Heart left ventricle (tissue), 16 donors: ENCODE measurements at regions not wholly inside any gene's neighbourhood (a gene's known extent, or its start where the extent isn't known, plus 50 kb on each side); places are given as distances from the start of the nearest gene placed in this dataset.

Experiments
- ATAC-seq, 4 donors: fragments of 200-7000 bp; cut with Tn5 transposase; one replicate each; pipeline ENCODE4 v1.9.1; 2020 to 2022; ENCODE audit warnings: moderate library complexity in 4 of 4, mild to moderate bottlenecking in 3 of 4, moderate number of reproducible peaks in 1 of 4
- DNase-seq, 5 donors: peaks; one replicate each; pipeline ENCODE4 v3.0.0-alpha.2; 2020
- H3K27ac ChIP-seq, 12 donors: fragments of 200-600 bp; sonication (generic) in 4 of 12; one replicate each; pipeline versions ENCODE4 v1.5.0 to v1.8.0; 2016 to 2022; ENCODE audit warnings: mild to moderate bottlenecking in 2 of 12
- H3K27me3 ChIP-seq, 9 donors: fragments of 200-600 bp; sonication (generic) in 2 of 9; one replicate each; pipeline versions ENCODE4 v1.5.1 to v1.8.0; 2016 to 2022; ENCODE audit warnings: mild to moderate bottlenecking in 3 of 9
- H3K36me3 ChIP-seq, 9 donors: fragments of 200-600 bp; sonication (generic) in 2 of 9; one replicate each; pipeline versions ENCODE4 v1.5.0 to v1.8.0; 2018 to 2022; ENCODE audit warnings: mild to moderate bottlenecking in 2 of 9
- H3K4me1 ChIP-seq, 12 donors: fragments of 200-600 bp; sonication (generic) in 4 of 12; one replicate each; pipeline versions ENCODE4 v1.5.0 to v1.8.0; 2016 to 2022; ENCODE audit warnings: mild to moderate bottlenecking in 3 of 12
- H3K4me3 ChIP-seq, 12 donors: fragments of 200-600 bp; sonication (generic) in 4 of 12; one replicate each; pipeline versions ENCODE4 v1.5.0 to v1.8.0; 2017 to 2022; ENCODE audit warnings: mild to moderate bottlenecking in 9 of 12, moderate library complexity in 4 of 12
- H3K9me3 ChIP-seq, 12 donors: fragments of 200-600 bp; sonication (generic) in 4 of 12; one replicate each; pipeline versions ENCODE4 v1.5.0 to v1.8.0; 2016 to 2022; ENCODE audit warnings: mild to moderate bottlenecking in 1 of 12
- POLR2A ChIP-seq, 2 donors: fragments of 450-650 bp; IDR thresholded peaks; one replicate each; pipeline ENCODE4 v1.6.1; 2017; ENCODE audit warnings: antibody characterized with exemption in 2 of 2, mild to moderate bottlenecking in 2 of 2, moderate library complexity in 2 of 2
- WGBS, 4 donors: extraction: QIAGEN DNeasy Blood & Tissue Kit in 2 of 4; methylation state at CpG; one replicate each; pipeline versions ENCODE4 v1.1.5 to v1.1.7; 2013 to 2018; 5-methylcytosine and 5-hydroxymethylcytosine counted together
- intact Hi-C, 10 donors: fragments of 100-400 bp; cut with DNase I; formaldehyde crosslinking; loops; one replicate each; pipeline versions ENCODE4 v1.11.1 to v1.14.2; 2022
- TF ChIP-seq, protein P1 (sequence below), 12 donors: fragments of 200-600 bp; sonication (generic) in 4 of 12; IDR thresholded peaks; one replicate each; pipeline versions ENCODE4 v1.5.0 to v1.8.0; 2018 to 2022; ENCODE audit warnings: antibody characterized with exemption in 12 of 12, mild to moderate bottlenecking in 5 of 12
- donor health status: ischemic (EF 13 %, LVEDD 7.1; RV severe dilation, severe dysfunction).
- donor health status: healthy with polysubstance abuse.
- donor health status: DM: no; HTN: yes; CAD: no.
- donor health status: DM: no; HTN: no; CAD: no.
- donor health status: ischemic (EF 25% LVEDD 6.9; RV normal size, moderate dysfunction).
- donor health status: ischemic (EF 25% LVEDD 5.7; RV mildly dilated, moderate dysfunction).
- donor health status: healthy.
- donor health status: DM: yes; HTN: yes; CAD: no.
- donor health status: ischemic (EF 35%, LVEDD 5.7; RV mildly dilated, moderate dysfunction).
- donor health status: nonischemic (EF 11% LVEDD 7.7; RV severe dilation, severe dysfunction).
- donor health status: DM: yes; HTN: yes; CAD: no.
- donor health status: PGD.
- donor health status: ischemic (EF 29% LVEDD 5.4; RV normal size, mild dysfunction).
- donor health status: nonischemic (EF 23%, LVEDD 6.1; RV moderate dilation, normal function).

DNA sequence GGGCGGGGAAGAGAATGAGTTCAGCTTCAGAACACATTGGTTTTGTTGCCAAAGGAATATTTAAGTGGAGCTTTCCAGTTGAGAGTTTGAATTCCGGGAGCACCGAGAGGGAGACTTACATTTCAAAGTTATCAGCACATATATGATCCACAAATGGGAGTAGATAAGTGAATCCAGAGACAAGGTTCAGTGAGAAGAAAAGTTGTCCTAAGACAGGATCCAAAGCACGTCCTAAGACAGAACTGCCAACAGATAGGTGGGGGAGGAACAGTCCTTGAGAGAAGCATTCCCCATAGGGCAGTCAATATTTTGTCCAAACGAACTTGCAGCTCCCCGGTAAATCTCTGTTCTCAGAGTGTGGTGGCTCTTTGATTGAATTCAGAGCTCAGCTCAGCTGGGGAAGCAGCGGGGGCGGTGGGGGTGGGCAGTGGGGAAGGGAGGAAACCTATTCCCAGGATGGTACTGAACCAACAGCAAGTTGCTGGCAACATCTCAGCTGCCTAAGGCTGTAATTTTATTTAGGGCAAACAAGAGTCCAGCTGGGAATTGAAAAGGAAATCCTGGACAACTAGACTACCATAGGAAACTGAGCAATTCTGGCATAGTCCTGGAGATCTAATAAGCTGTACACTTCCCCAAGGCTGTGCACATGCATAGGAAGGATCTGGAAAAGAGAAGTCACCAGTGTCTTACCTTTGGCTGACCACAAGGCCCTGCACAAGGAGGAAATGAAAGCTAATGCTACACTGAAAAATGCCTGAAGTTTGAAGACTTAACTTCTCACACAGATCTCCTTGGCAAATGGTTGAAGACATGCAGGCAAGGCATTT is 94.2 kb upstream of the CXCL12 start:
- Histone ChIP-seq H3K36me3 (no peaks in the 10 kb centered on the region), H3K27me3 (no peaks in the 10 kb centered on the region), H3K4me1 (peaks cover 0 to 39% (median 20%) of the 10 kb centered on the region in 12 donors), H3K4me3 (no peak overlapping the region), H3K27ac (peak overlapping the region in 3 of 12 donors; percentile 1 to 25 (median 25)), H3K9me3 (peaks cover 0 to 5% (median 0%) of the 10 kb centered on the region in 12 donors)
- no peak for TF ChIP-seq POLR2A (IDR thresholded peaks at IDR 0.05)
- TF ChIP-seq, protein P1, sequence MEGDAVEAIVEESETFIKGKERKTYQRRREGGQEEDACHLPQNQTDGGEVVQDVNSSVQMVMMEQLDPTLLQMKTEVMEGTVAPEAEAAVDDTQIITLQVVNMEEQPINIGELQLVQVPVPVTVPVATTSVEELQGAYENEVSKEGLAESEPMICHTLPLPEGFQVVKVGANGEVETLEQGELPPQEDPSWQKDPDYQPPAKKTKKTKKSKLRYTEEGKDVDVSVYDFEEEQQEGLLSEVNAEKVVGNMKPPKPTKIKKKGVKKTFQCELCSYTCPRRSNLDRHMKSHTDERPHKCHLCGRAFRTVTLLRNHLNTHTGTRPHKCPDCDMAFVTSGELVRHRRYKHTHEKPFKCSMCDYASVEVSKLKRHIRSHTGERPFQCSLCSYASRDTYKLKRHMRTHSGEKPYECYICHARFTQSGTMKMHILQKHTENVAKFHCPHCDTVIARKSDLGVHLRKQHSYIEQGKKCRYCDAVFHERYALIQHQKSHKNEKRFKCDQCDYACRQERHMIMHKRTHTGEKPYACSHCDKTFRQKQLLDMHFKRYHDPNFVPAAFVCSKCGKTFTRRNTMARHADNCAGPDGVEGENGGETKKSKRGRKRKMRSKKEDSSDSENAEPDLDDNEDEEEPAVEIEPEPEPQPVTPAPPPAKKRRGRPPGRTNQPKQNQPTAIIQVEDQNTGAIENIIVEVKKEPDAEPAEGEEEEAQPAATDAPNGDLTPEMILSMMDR (IDR thresholded peaks at IDR 0.05): no peak
- ATAC-seq (peak; percentile 50 to 93 (median 67)), DNase-seq (no peak)
- 39 to 53% (median 46%) methylated on average over 8 of the region's 8 CpGs for WGBS, 4 donors
- intact Hi-C loops: no loop called here

DNA sequence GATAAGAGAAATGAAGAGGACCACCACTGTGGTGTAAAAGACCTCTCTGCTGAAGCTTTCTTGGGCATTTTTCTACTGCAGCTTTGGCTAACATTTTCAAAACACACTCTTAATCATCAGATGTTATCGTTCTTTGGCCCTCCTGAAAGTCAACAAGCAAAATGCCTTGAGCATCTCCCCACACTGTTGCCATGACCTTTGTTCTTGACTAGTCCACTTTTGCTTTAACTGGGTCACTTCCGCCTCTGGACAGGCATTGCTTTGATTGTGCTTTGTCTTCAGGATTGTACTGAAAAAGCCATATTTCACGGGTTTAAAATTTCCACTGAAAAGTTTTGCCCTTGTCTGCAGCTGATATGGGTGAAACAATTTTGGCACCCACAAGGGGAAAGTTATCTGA is 107.8 kb upstream of the CXCL12 start:
- intact Hi-C loops: no loop called here
- no peaks in the 10 kb centered on the region for H3K36me3 ChIP-seq
- DNase-seq (no peak), ATAC-seq (no peak)
- TF ChIP-seq, protein P1 (IDR thresholded peaks at IDR 0.05): no peak
- no peak for TF ChIP-seq POLR2A (IDR thresholded peaks at IDR 0.05)
- 66 to 88% (median 73%) methylated on average over 3 of the region's 3 CpGs for WGBS, 4 donors
- H3K4me3 ChIP-seq: no peak overlapping the region
- H3K27ac ChIP-seq: no peak overlapping the region
- H3K27me3 ChIP-seq: peaks cover 0 to 4% (median 0%) of the 10 kb centered on the region in 9 donors
- peaks cover 0 to 15% (median 0%) of the 10 kb centered on the region in 12 donors for H3K9me3 ChIP-seq
- H3K4me1 ChIP-seq: no peaks in the 10 kb centered on the region

DNA sequence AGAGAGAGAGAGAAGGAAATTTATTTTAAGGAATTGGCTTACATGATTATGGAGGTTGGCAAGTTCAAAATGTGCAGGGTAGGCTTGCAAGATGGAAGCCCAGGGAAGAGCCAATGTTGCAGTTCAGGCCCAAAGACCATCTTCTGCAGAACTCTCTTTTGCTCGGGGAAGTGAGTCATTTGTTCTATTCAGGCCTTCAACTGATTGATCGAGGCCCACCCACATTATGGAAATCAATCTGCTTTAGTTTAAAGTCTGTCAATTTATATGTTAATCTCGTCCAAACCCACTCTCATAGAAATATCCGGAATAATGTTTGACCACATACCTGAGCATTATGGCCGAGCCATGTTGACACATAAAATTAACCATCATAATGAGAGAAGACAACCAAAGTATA is 113.3 kb upstream of the CXCL12 start:
- DNase-seq: no peak
- H3K27me3 ChIP-seq: no peaks in the 10 kb centered on the region
- intact Hi-C loops: no loop called here

DNA sequence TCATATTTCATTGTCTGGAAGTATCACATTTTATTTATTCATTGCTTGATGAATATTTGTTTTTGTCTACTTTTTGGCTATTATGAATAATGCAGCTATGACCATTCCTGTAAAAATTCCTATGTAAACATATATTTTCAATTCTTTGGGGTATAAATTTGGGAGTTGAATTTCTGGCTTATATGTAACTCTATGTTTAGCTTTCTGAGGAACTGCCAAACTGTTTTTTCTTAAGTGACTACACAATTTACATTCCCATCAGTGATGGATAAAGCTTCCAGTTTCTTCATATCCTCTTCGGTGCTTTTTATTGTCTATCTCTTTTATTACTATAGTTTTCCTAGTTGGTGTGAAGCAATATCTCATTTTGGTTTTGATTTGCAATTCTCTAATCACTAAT is 115.6 kb upstream of the CXCL12 start:
- H3K4me1 ChIP-seq: no peaks in the 10 kb centered on the region
- TF ChIP-seq POLR2A (IDR thresholded peaks at IDR 0.05): no peak
- TF ChIP-seq, protein P1 (IDR thresholded peaks at IDR 0.05): no peak
- no peak for DNase-seq

More for the DNA sequence above, 113.3 kb upstream of the CXCL12 start:
- H3K4me3 ChIP-seq: no peak overlapping the region
- ATAC-seq: no peak
- H3K9me3 ChIP-seq: peaks cover 0 to 27% (median 0%) of the 10 kb centered on the region in 12 donors
- WGBS, 4 donors: 70 to 94% (median 82%) methylated on average over 5 of the region's 5 CpGs
- H3K36me3 ChIP-seq: no peaks in the 10 kb centered on the region
- TF ChIP-seq POLR2A (IDR thresholded peaks at IDR 0.05): no peak
- TF ChIP-seq, protein P1 (IDR thresholded peaks at IDR 0.05): no peak
- H3K27ac ChIP-seq: no peak overlapping the region
- no peaks in the 10 kb centered on the region for H3K4me1 ChIP-seq

More for the DNA sequence above, 115.6 kb upstream of the CXCL12 start:
- Histone ChIP-seq H3K27me3 (no peaks in the 10 kb centered on the region), H3K36me3 (no peaks in the 10 kb centered on the region), H3K9me3 (peaks cover 0 to 20% (median 0%) of the 10 kb centered on the region in 12 donors), H3K4me3 (no peak overlapping the region), H3K27ac (no peak overlapping the region)
- ATAC-seq: no peak
- 32 to 90% (median 64%) methylated on average over 1 of the region's 1 CpG for WGBS, 4 donors
- intact Hi-C loops: no loop called here
